ENCODE measurements at regions not wholly inside any gene's neighbourhood (a gene's known extent, or its start where the extent isn't known, plus 50 kb on each side); places are given as distances from the start of the nearest gene placed in this dataset.
"Not testable (repeated sequence)": the region's sequence is repeated elsewhere in the genome, so short reads cannot be mapped to it uniquely, and the experiment has no call there.

DNA sequence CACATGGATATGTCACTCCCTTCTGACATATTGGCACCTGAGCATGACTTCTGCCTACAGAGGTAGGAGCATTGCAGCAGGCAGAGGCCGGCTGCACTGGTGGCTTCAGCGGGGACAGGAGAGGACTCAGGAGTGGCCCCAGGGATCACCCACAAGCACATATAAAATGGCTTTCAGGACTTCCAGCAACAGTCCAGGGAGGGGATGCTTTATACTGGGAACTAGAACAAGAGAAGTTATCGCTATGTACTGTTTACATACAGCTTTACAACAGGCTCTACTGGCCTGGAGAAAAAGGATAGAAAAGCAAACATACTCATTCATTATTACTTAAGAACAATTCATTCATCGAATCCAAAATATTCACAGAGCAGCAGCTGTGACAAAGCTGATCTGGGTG lies 337.8 kb downstream of the THBS2 start:
- Mint-ChIP-seq H3K9me3 (ENCODE audit: low read depth) (no peaks in the 10 kb centered on the region), H3K27me3 (no peaks in the 10 kb centered on the region), H3K36me3 (no peaks in the 10 kb centered on the region), H3K27ac (no peak overlapping the region), H3K4me1 (ENCODE audit: low read depth) (no peaks in the 10 kb centered on the region), H3K4me3 (no peak overlapping the region)

- Mint-ChIP-seq H3K9me3 (ENCODE audit: low read depth) (no peaks in the 10 kb centered on the region), H3K4me1 (ENCODE audit: low read depth) (no peaks in the 10 kb centered on the region), H3K27ac (no peak overlapping the region), H3K4me3 (no peak overlapping the region), H3K27me3 (no peaks in the 10 kb centered on the region), H3K36me3 (no peaks in the 10 kb centered on the region)
These were observed 338.4 kb downstream of the THBS2 start for GRCh38 chr6:168915242-168915641.

DNA sequence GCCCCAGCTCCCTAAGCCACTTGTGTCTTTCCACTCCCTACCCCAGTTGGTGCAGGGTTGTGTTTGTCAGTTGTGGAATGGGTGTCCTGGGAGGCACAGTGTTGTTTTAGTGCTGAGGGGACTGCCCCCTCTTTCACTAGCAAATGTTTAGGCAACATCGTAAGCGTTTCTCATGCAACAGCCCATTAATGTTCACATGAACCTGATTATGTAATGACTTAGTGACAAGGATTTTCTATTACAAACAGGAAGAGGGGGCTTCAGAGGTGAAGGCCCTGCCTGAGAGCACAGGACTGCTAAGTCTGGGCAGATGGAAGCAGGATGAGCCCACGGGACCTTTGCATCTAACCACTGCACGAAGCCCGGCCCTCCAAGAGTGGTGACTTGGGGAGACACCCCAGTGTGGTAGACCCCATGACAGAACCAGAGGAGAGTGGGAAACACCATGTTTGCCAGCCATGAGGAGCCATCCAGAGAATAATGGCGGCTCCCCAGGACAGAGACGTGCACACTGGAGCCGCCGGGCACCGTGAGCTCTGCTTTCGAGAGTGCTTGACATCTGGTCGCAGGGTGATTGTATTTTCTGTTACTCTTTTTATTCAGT lies 339.7 kb downstream of the THBS2 start:
- H3K4me1 Mint-ChIP-seq (ENCODE audit: low read depth) = no peaks in the 10 kb centered on the region
- no peaks in the 10 kb centered on the region for H3K36me3 Mint-ChIP-seq
- no peaks in the 10 kb centered on the region for H3K9me3 Mint-ChIP-seq (ENCODE audit: low read depth)
- no peaks in the 10 kb centered on the region for H3K27me3 Mint-ChIP-seq
- no peak overlapping the region for H3K4me3 Mint-ChIP-seq
- H3K27ac Mint-ChIP-seq = no peak overlapping the region

- not testable (repeated sequence) for H3K4me1 Mint-ChIP-seq (ENCODE audit: low read depth); H3K27ac Mint-ChIP-seq; H3K36me3 Mint-ChIP-seq; H3K27me3 Mint-ChIP-seq; H3K4me3 Mint-ChIP-seq; H3K9me3 Mint-ChIP-seq (ENCODE audit: low read depth)
These were observed 340.3 kb downstream of the THBS2 start for GRCh38 chr6:168913231-168913865.

DNA sequence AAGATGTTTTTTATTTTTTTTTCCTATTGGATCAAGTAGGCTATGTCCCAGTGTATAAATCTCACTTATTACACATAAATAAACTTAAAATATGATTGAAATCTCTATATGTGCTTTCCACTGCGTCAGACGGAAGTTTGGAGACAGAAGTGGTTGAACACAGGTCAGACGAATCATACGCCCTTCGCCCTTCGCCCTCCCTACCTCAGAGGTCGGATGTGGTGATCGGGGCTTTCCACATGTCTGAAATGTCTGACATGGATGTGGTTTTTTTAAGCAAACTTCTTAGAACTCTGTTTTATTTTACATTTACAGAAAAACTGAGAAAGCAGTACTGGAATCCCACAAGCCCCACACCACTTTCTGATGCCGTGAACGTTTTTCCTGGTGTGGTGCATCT lies 344.4 kb downstream of the THBS2 start:
- H3K27me3 Mint-ChIP-seq = no peaks in the 10 kb centered on the region
- no peaks in the 10 kb centered on the region for H3K36me3 Mint-ChIP-seq
- no peak overlapping the region for H3K27ac Mint-ChIP-seq
- H3K4me1 Mint-ChIP-seq (ENCODE audit: low read depth) = peaks cover 7% of the 10 kb centered on the region
- no peak overlapping the region for H3K4me3 Mint-ChIP-seq
- no peaks in the 10 kb centered on the region for H3K9me3 Mint-ChIP-seq (ENCODE audit: low read depth)

- no peaks in the 10 kb centered on the region for H3K27me3 Mint-ChIP-seq
- H3K4me3 Mint-ChIP-seq = no peak overlapping the region
- no peaks in the 10 kb centered on the region for H3K9me3 Mint-ChIP-seq (ENCODE audit: low read depth)
- no peaks in the 10 kb centered on the region for H3K36me3 Mint-ChIP-seq
- no peak overlapping the region for H3K27ac Mint-ChIP-seq
- peaks cover 7% of the 10 kb centered on the region for H3K4me1 Mint-ChIP-seq (ENCODE audit: low read depth)
These were observed 344.8 kb downstream of the THBS2 start for GRCh38 chr6:168908887-168909286.

DNA sequence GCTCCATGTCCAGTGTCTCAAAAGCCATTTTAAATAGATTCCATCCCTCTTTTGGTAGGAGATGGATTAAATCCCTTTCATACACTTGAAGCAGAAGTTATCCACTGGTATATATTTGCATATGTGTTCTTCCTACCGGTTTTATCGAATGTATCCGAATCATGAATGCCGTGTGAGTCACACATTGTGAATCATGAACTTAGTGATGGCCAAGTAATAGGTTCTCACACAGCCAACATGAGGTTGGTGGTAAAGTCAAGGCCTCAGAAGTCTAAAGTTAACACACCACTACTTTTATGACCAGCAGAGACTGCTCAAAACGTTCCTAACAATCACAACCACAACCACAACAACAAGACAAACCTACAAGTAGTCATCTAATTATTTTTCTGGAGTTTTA lies 345.5 kb downstream of the THBS2 start:
- Mint-ChIP-seq H3K9me3 (ENCODE audit: low read depth) (no peaks in the 10 kb centered on the region), H3K27ac (no peak overlapping the region), H3K27me3 (no peaks in the 10 kb centered on the region), H3K36me3 (no peaks in the 10 kb centered on the region), H3K4me3 (no peak overlapping the region), H3K4me1 (ENCODE audit: low read depth) (peaks cover 7% of the 10 kb centered on the region)

- Mint-ChIP-seq H3K4me3 (no peak overlapping the region), H3K36me3 (no peaks in the 10 kb centered on the region), H3K4me1 (ENCODE audit: low read depth) (peaks cover 7% of the 10 kb centered on the region), H3K27me3 (no peaks in the 10 kb centered on the region), H3K27ac (no peak overlapping the region), H3K9me3 (ENCODE audit: low read depth) (no peaks in the 10 kb centered on the region)
These were observed 347.3 kb downstream of the THBS2 start for GRCh38 chr6:168906391-168906790.

DNA sequence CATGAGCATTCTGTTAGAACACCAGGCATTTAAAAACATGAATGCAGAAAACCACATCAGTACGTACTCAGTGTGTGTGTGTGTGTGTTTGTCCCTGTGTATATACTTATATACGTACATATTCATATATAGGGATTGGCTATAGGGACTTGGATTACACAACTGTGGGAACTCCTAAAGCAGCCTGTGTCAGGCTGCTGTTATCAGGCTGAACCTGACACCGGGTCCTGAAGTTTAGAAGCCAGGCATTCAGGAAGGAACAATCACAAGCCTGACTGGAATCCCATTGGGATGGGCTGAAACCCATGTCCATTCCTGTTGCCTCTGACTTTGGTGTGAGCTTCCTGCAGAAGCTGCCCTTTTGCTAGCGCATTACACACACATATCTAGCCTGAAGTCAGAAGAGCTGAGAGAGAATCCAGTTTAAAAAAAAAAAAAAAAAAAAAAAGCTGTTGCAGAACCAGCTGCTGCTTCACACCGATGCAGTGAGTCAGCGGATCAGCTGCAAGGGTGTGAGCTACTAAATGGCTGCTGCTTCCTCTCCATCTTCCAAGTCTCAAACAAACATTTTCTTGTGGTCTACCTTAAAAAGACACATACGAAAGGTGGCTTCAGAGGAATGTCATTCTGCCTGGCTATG lies 348.1 kb downstream of the THBS2 start:
- no peaks in the 10 kb centered on the region for H3K9me3 Mint-ChIP-seq (ENCODE audit: low read depth)
- H3K27me3 Mint-ChIP-seq = no peaks in the 10 kb centered on the region
- H3K27ac Mint-ChIP-seq = no peak overlapping the region
- peaks cover 7% of the 10 kb centered on the region for H3K4me1 Mint-ChIP-seq (ENCODE audit: low read depth)
- no peak overlapping the region for H3K4me3 Mint-ChIP-seq
- no peaks in the 10 kb centered on the region for H3K36me3 Mint-ChIP-seq

DNA sequence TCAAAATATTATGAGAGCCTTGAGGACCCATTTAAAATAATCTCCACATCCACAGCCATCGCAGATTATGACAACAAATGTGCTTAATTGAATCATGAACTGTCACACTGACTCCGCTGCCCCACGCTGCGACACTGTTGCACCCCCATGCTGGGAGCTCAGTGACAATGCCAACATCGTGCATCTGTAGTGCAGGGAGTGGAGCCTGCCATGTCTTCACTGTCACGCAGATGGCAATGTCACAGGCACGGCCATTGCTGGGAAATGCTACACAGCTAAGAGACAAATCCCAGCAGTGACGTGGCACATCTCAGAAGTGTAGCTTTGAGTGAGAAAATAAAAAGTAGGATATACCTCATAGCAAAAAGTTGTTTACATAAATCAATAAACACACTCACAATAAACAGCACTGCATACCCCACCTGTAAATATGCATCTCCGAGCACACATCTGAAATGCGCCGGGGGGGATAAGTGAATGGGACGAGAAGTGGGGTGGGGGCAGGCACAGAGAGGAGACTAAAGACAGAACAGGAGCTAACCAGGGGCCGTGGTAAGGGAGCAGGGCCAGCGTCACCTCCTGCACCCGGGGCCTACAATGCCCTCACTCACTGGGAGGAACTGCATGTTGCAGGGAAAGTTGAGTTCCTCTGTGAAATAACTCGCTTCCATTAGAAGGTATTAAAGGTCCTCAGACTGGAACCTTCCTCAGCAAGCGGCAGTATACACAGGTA lies 349.9 kb downstream of the THBS2 start:
- no peaks in the 10 kb centered on the region for H3K27me3 Mint-ChIP-seq
- no peak overlapping the region for H3K4me3 Mint-ChIP-seq
- H3K9me3 Mint-ChIP-seq (ENCODE audit: low read depth) = no peaks in the 10 kb centered on the region
- no peak overlapping the region for H3K27ac Mint-ChIP-seq
- peaks cover 7% of the 10 kb centered on the region for H3K4me1 Mint-ChIP-seq (ENCODE audit: low read depth)
- no peaks in the 10 kb centered on the region for H3K36me3 Mint-ChIP-seq

GRCh38 chr6:168902075-168902474 lies 351.6 kb downstream of the THBS2 start:
- no peaks in the 10 kb centered on the region for H3K36me3 Mint-ChIP-seq
- no peaks in the 10 kb centered on the region for H3K9me3 Mint-ChIP-seq (ENCODE audit: low read depth)
- peaks cover 7% of the 10 kb centered on the region for H3K4me1 Mint-ChIP-seq (ENCODE audit: low read depth)
- H3K4me3 Mint-ChIP-seq = no peak overlapping the region
- no peak overlapping the region for H3K27ac Mint-ChIP-seq
- no peaks in the 10 kb centered on the region for H3K27me3 Mint-ChIP-seq

GRCh38 chr6:168901076-168901475 lies 352.6 kb downstream of the THBS2 start:
- Mint-ChIP-seq H3K36me3 (no peaks in the 10 kb centered on the region), H3K4me1 (ENCODE audit: low read depth) (peaks cover 5% of the 10 kb centered on the region), H3K9me3 (ENCODE audit: low read depth) (no peaks in the 10 kb centered on the region)

GRCh38 chr6:168896321-168896720 lies 357.3 kb downstream of the THBS2 start:
- H3K27ac Mint-ChIP-seq = no peak overlapping the region
- no peaks in the 10 kb centered on the region for H3K27me3 Mint-ChIP-seq
- H3K36me3 Mint-ChIP-seq = no peaks in the 10 kb centered on the region
- peaks cover 16% of the 10 kb centered on the region for H3K4me1 Mint-ChIP-seq (ENCODE audit: low read depth)
- H3K4me3 Mint-ChIP-seq = no peak overlapping the region
- H3K9me3 Mint-ChIP-seq (ENCODE audit: low read depth) = no peaks in the 10 kb centered on the region

More at GRCh38 chr6:168901076-168901475, 352.6 kb downstream of the THBS2 start:
- no peak overlapping the region for H3K4me3 Mint-ChIP-seq
- H3K27ac Mint-ChIP-seq = no peak overlapping the region
- no peaks in the 10 kb centered on the region for H3K27me3 Mint-ChIP-seq

- Mint-ChIP-seq H3K27ac (no peak overlapping the region), H3K4me1 (ENCODE audit: low read depth) (peaks cover 16% of the 10 kb centered on the region), H3K36me3 (no peaks in the 10 kb centered on the region), H3K9me3 (ENCODE audit: low read depth) (no peaks in the 10 kb centered on the region), H3K4me3 (peak overlapping the region; percentile 57), H3K27me3 (no peaks in the 10 kb centered on the region)
These were observed 358.4 kb downstream of the THBS2 start for GRCh38 chr6:168895102-168895812.

DNA sequence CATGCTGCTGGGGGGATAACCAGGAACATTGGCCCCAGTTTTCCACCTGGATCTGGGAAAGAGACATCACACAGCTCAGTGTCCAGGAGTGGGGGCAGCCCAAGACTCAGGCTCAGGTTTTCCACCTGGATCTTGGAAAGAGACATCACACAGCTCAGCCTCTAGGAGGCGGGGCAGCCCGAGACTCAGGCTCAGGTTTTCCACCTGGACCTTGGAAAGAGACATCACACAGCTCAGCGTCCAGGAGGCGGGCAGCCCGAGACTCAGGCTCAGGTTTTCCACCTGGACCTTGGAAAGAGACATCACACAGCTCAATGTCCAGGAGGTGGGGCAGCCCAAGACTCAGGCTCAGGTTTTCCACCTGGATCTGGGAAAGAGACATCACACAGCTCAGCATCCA lies 361.6 kb downstream of the THBS2 start:
- Mint-ChIP-seq H3K4me1 (ENCODE audit: low read depth) (peaks cover 16% of the 10 kb centered on the region), H3K4me3 (no peak overlapping the region), H3K27ac (no peak overlapping the region), H3K27me3 (no peaks in the 10 kb centered on the region), H3K9me3 (ENCODE audit: low read depth) (no peaks in the 10 kb centered on the region), H3K36me3 (no peaks in the 10 kb centered on the region)

Measured in activated naive CD8-positive, alpha-beta T cell (primary cell).